HEK293T (cell line): ENCODE measurements at regions not wholly inside any gene's neighbourhood (a gene's known extent, or its start where the extent isn't known, plus 50 kb on each side); places are given as distances from the start of the nearest gene placed in this dataset.

ENCODE experiments used
- BHLHE40 ChIP-seq: fragments of 450-650 bp; IDR thresholded peaks from 2 replicates; pipeline ENCODE4 v1.6.1; 2016; ENCODE audit warnings: mild to moderate bottlenecking, moderate library complexity, borderline replicate concordance
- FOXM1 ChIP-seq: fragments of 450-650 bp; IDR thresholded peaks from 2 replicates; pipeline ENCODE4 v1.6.1; 2017; ENCODE audit warnings: mild to moderate bottlenecking, borderline replicate concordance
- HDGF ChIP-seq: fragments of 450-650 bp; IDR thresholded peaks from 2 replicates; pipeline ENCODE4 v1.6.1; 2017; ENCODE audit warnings: antibody characterized with exemption, borderline replicate concordance
- NFRKB ChIP-seq: fragments of 450-650 bp; IDR thresholded peaks from 2 replicates; pipeline ENCODE4 v1.6.1; 2016; ENCODE audit warnings: mild to moderate bottlenecking, moderate library complexity
- SP1 ChIP-seq: fragments of 450-650 bp; IDR thresholded peaks from 2 replicates; pipeline ENCODE4 v1.6.1; 2017

GRCh38 chr17:77720946-77721845 lies 237.3 kb upstream of the TNRC6C start:
- TF ChIP-seq BHLHE40 = no peak
- TF ChIP-seq HDGF = no peak
- TF ChIP-seq SP1 = no peak
- TF ChIP-seq FOXM1 = no peak
- TF ChIP-seq NFRKB = no peak
